ENCODE measurements at regions not wholly inside any gene's neighbourhood (a gene's known extent, or its start where the extent isn't known, plus 50 kb on each side); places are given as distances from the start of the nearest gene placed in this dataset.

- no peak for DNase-seq (ENCODE audit: low read depth)
Measured at GRCh38 chr13:53854321-53854720, 825.7 kb downstream of the OLFM4 start.

GRCh38 chr13:53856573-53857195 is 828.1 kb downstream of the OLFM4 start:
- no peak for DNase-seq (ENCODE audit: low read depth)

DNA sequence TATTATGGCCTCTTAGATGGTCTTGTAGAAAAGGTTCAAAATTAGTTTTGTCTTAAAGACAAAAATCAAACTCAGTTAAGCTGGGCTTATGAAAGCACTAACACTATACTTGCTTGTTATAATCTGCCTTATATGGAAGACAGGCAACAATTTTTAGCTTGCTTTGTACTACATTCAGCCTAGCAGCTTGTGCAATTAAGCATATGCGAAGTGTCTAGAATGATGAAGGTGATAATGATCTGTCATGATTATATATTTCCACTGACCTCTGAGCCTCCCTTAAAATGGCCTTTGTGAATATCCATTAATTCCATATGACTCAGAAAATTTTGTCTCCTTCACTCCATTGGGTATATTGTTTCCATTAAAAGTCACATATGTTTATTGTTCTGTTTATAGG is 834.9 kb downstream of the OLFM4 start:
- no peak for DNase-seq (ENCODE audit: low read depth)

DNA sequence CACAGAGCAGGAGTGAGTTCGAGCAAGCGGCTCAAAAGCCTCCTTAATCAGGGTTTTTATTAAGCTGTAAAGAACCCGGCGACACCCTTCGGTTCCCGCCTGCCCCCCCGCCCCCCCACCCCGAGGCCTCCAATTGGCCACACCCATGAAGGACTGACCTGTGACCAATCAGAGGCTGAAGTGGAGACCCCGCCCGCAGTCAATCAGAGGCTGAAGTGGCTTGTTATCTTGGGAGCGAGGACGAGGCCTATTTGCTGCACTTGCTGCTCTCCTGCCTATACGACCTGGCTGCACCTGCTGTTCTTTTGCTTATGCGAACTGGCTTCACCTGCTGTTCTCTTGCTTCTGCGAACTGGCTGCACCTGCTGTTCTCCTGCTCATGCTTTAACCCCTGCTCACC is 844.9 kb downstream of the OLFM4 start:
- DNase-seq (ENCODE audit: low read depth) = no peak

DNA sequence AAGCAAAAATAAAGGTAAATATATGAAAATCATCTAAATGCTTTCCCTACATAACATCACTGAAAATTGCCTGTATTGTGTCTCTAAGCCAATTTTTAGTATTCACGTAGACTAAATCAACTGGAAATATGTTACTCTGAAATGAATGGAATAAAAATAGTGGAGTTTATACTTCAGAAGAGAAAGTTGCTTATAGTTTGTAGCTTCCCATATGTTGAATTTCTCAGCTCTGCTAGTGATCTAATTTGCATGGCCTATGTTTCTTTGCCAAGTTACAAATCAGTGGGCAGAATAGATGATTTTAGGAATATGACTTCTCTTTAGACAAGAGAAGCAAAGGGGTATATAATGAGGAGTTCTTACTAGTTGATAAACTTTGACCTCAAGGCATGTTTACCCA is 850.2 kb downstream of the OLFM4 start:
- no peak for DNase-seq (ENCODE audit: low read depth)

GRCh38 chr13:53885997-53886396 is 857.4 kb downstream of the OLFM4 start:
- no peak for DNase-seq (ENCODE audit: low read depth)

DNA sequence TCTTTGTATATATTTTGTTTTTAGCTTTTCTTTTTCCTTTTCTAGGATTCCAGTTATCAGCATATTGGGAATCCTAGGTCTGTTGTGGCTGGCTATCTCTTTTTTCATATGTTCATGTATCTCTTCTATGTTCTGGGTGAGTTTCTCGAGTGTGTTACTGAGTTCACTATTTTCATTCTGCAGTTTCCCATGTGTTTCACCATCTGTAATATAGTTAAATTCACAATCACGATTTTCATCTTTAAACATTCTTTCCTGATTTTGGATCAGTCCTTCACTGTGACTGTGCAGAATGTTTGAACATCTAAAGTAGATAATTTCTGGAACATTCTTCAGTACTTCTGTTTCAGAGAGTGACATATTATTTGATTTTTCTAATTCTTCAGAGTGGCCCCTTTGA is 862.1 kb downstream of the OLFM4 start:
- DNase-seq (ENCODE audit: low read depth) = no peak

DNA sequence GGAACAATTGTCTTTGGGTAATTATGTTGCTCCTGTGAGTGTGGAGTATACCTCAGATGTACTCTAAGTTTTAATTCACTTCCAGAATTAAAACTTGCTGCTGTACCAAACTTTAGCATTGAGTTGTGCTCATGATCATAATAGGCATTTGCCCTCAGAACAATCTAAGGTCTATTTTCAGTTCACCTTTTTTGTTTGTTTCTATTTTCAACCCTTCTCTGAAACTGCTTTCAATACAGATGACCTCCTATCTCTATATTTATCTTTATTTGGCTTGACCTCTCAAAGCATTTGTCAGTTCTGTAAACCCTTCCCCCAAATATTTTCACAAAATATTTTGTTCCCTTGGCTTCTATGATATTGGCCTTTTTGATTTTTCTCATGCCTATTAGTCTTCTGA is 873.0 kb downstream of the OLFM4 start:
- no peak for DNase-seq (ENCODE audit: low read depth)

GRCh38 chr13:53907891-53908290 is 879.3 kb downstream of the OLFM4 start:
- no peak for DNase-seq (ENCODE audit: low read depth)

DNA sequence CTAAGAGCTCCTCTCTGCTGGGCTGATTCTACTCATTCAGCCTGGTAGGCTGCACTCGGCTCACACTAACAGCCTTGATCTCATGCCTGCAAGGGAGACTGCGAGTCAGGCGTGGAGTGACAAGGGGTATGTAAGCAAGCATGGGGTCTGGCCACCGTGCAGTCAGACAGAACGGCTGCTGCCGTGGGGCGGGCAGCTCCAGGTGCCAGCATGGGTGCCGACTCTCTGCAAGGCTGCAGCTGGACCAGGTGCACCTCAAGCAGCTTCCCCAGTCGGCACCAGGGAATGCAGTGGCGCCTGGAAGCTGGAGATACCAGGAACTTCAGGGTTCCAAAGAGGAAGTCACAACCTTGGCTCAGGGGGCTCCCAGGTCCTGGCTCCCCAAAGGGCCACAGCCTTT is 892.3 kb downstream of the OLFM4 start:
- DNase-seq (ENCODE audit: low read depth) = no peak

DNA sequence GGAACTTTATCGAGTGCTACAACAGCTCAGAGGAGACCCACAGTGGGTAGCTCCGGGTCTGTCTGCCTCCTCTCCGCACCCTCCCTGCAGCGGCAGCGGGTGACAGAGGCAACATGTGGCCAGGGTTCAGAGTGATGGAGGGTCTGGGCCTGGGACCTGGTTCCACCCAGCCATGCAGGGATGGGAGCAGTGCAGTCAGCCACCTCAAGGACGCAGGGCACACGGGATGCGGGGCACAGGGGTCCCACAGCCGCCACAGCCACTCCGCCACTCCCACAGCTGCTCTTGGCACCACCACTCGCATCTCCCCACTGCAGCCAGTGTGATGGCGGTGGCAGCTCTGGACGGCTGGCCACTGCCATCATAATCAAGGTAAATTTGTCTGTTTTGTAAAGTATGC is 892.9 kb downstream of the OLFM4 start:
- no peak for DNase-seq (ENCODE audit: low read depth)

GRCh38 chr13:53941588-53942190 is 913.1 kb downstream of the OLFM4 start:
- DNase-seq (ENCODE audit: low read depth) = no peak

GRCh38 chr13:53946500-53946899 is 917.9 kb downstream of the OLFM4 start:
- DNase-seq (ENCODE audit: low read depth) = no peak

DNA sequence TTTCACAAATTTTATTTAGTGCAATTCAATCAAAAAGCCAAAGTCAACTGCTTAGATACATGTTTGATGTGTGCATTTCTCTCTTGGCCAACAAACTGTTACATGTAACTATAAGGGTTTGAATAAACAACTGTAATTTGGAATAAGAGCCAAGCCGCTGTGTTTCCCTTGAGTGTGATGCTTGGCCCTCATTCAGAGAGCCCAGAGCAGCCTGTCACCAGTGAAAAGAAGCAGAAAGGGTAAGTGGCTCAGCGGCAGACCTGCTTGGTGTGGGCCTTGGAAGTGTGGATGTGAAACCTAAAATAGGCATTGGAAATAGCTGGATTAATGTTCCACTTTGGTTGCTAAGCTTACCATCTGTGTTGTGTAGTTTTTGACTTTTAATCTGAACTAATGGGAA is 924.6 kb downstream of the OLFM4 start:
- DNase-seq (ENCODE audit: low read depth) = no peak
